DOHH2 (cell line): ENCODE measurements at regions not wholly inside any gene's neighbourhood (a gene's known extent, or its start where the extent isn't known, plus 50 kb on each side); places are given as distances from the start of the nearest gene placed in this dataset.

ENCODE experiments used
- CTCF ChIP-seq: fragments of 200-600 bp; sonication (generic); IDR thresholded peaks from one replicate; pipeline ENCODE4 v1.5.1; 2014; ENCODE audit warnings: antibody characterized with exemption, mild to moderate bottlenecking, low read depth, low read length; ENCODE audit not compliant: poor library complexity, severe bottlenecking
- EZH2phosphoT487 ChIP-seq: fragments of 200-600 bp; sonication (generic); IDR thresholded peaks from 2 replicates; pipeline ENCODE4 v1.6.1; 2017; ENCODE audit warnings: borderline replicate concordance, mild to moderate bottlenecking, antibody characterized with exemption, low read length, moderate library complexity, mixed read lengths

GRCh38 chr5:3035452-3035851 lies 284.0 kb upstream of the IRX2 start:
- TF ChIP-seq CTCF (no peak), EZH2phosphoT487 (no peak)
